K562 (cell line): ENCODE measurements at regions not wholly inside any gene's neighbourhood (a gene's known extent, or its start where the extent isn't known, plus 50 kb on each side); places are given as distances from the start of the nearest gene placed in this dataset.

ENCODE experiments used
- ATAC-seq: fragments of 200-7000 bp; cut with Tn5 transposase; 3 replicates; pipeline ENCODE4 v1.9.1; 2020; ENCODE audit warnings: moderate library complexity
- BruUV-seq: library from RNA; stranded (reverse); fragments of 400-500 nt; replicated peaks from 2 replicates; lab custom pipeline; 2021; lab: Mats Ljungman, UMichigan
- CTCF ChIA-PET: fragments of 300-600 bp; formaldehyde crosslinking; extraction: SDS; loops from one replicate; lab custom pipeline; 2021; ENCODE audit warnings: low intra/inter-chr PET ratio; lab: Yijun Ruan, JAX
- POLR2A ChIA-PET: fragments of 300-600, 350-650 bp; sonication (Branson Sonifier 250); formaldehyde crosslinking; extraction: SDS; loops from one replicate; lab custom pipeline; 2021; ENCODE audit warnings: antibody characterized with exemption, inconsistent platforms; lab: Yijun Ruan, JAX
- DNase-seq, 4 experiments: peaks; one replicate each; pipeline versions ENCODE4 v3.0.0 to v3.0.0-alpha.2; 2011 to 2018; ENCODE audit warnings: low spot score in 3 of 4, mixed read lengths in 3 of 4; ENCODE audit errors: extremely low read depth in 1 of 4
- FAIRE-seq: peaks from 2 replicates; lab custom pipeline; 2011; peaks lifted over from hg19 to GRCh38; lab: Jason Lieb, UNC
- H2AFZ ChIP-seq: 2 replicates; pipeline ENCODE4 v1.6.0; 2011; ENCODE audit warnings: low read depth, low read length, control low read depth, inconsistent platforms
- H3K27ac ChIP-seq: fragments of 200-600 bp; 3 replicates; pipeline ENCODE4 v1.8.0; 2011; ENCODE audit warnings: low read depth, mild to moderate bottlenecking, control low read depth, inconsistent platforms, low read length, moderate library complexity, mixed read lengths; ENCODE audit errors: extremely low read depth
- H3K27me3 ChIP-seq, 2 experiments: fragments of 300-600 bp in 1 of 2; 2 replicates in 1 of 2; 3 replicates in 1 of 2; pipeline versions ENCODE4 v1.6.0 to v1.8.0; 2011; ENCODE audit warnings: inconsistent platforms in 2 of 2, low read length in 2 of 2, mild to moderate bottlenecking in 1 of 2, mixed read lengths in 1 of 2, moderate library complexity in 1 of 2; ENCODE audit not compliant: control insufficient read depth in 2 of 2, insufficient read depth in 2 of 2
- H3K36me3 ChIP-seq: fragments of 300-600 bp; 3 replicates; pipeline ENCODE4 v1.8.0; 2011; ENCODE audit warnings: mild to moderate bottlenecking, low read length, inconsistent platforms; ENCODE audit not compliant: control insufficient read depth, insufficient read depth
- H3K4me1 ChIP-seq, 2 experiments: fragments of 200-600 bp in 1 of 2; replicated peaks in 1 of 2; 2 replicates in 1 of 2; 3 replicates in 1 of 2; pipeline versions ENCODE4 v1.5.1 to v1.8.0; 2011; ENCODE audit warnings: inconsistent platforms in 2 of 2, low read length in 2 of 2, mild to moderate bottlenecking in 1 of 2, mixed read lengths in 1 of 2, moderate library complexity in 1 of 2; ENCODE audit not compliant: control insufficient read depth in 2 of 2, insufficient read depth in 2 of 2
- H3K4me2 ChIP-seq: 2 replicates; pipeline ENCODE4 v1.6.1; 2011; ENCODE audit warnings: low read length, control low read depth, inconsistent platforms, mixed read lengths; ENCODE audit not compliant: insufficient read depth
- H3K4me3 ChIP-seq: fragments of 200-600 bp; sonication (generic), shearing (Covaris generic); 2 replicates; pipeline ENCODE4 v1.5.1; 2016; ENCODE audit warnings: control low read depth, inconsistent platforms
- H3K79me2 ChIP-seq: fragments of 200-600 bp; 3 replicates; pipeline ENCODE4 v1.8.0; 2011; ENCODE audit warnings: low read length, inconsistent platforms; ENCODE audit not compliant: control insufficient read depth, insufficient read depth
- H3K9ac ChIP-seq, 2 experiments: 2 replicates each; pipeline versions ENCODE4 v1.6.0 to v1.6.1; 2011; ENCODE audit warnings: low read depth in 2 of 2, low read length in 2 of 2, control low read depth in 1 of 2, inconsistent platforms in 1 of 2, mild to moderate bottlenecking in 1 of 2, mixed read lengths in 1 of 2; ENCODE audit not compliant: insufficient read depth in 1 of 2
- H3K9me1 ChIP-seq: one replicate; pipeline ENCODE4 v1.6.0; 2011; ENCODE audit warnings: inconsistent platforms, mild to moderate bottlenecking, low read length, moderate library complexity; ENCODE audit not compliant: control insufficient read depth, insufficient read depth
- H3K9me3 ChIP-seq: replicated peaks from 2 replicates; pipeline ENCODE4 v1.5.1; 2011; ENCODE audit warnings: low read depth, low read length, inconsistent platforms; ENCODE audit not compliant: control insufficient read depth, insufficient read depth
- H4K20me1 ChIP-seq: replicated peaks from 2 replicates; pipeline ENCODE4 v1.6.1; 2011; ENCODE audit warnings: low read length, inconsistent platforms, mixed read lengths; ENCODE audit not compliant: control insufficient read depth, insufficient read depth
- AFF4 ChIP-seq: sonication (generic); formaldehyde crosslinking; IDR thresholded peaks from 2 replicates; pipeline ENCODE4 v1.8.0; 2023; ENCODE audit warnings: mild to moderate bottlenecking, missing genetic modification reagents
- POLR2AphosphoS2 ChIP-seq: IDR thresholded peaks from 2 replicates; pipeline ENCODE4 v1.6.1; 2012; ENCODE audit warnings: low read length, improper control_type of control experiment
- ZNF561 ChIP-seq: fragments of 450-650 bp; formaldehyde crosslinking; conservative IDR thresholded peaks from 2 replicates; pipeline ENCODE4 v1.4.0; 2020; ENCODE audit warnings: mild to moderate bottlenecking, moderate library complexity
- WGBS: fragments of 100-300 bp; shearing (Covaris generic); methylation state at CpG from one replicate; pipeline ENCODE4 v1.1.6; 2016; ENCODE audit warnings: low coverage, mixed read lengths; ENCODE audit not compliant: insufficient coverage; ENCODE audit errors: missing lambda C conversion rate; 5-methylcytosine and 5-hydroxymethylcytosine counted together
- in situ Hi-C: fragments of 300-500 bp; cut with MboI; formaldehyde crosslinking; loops from 4 replicates; pipeline ENCODE4 v1.15.0; 2018; ENCODE audit warnings: inconsistent platforms, mixed read lengths
- intact Hi-C: fragments of 100-400 bp; cut with micrococcal nuclease; formaldehyde crosslinking; loops from 2 replicates; pipeline ENCODE4 v1.14.2; 2022

- Histone ChIP-seq H3K27me3 (no peaks in the 10 kb centered on the region), H3K36me3 (no peaks in the 10 kb centered on the region), H3K4me3 (no peak overlapping the region), H3K27ac (no peak overlapping the region), H4K20me1 (no peaks in the 10 kb centered on the region), H3K4me1 (no peaks in the 10 kb centered on the region), H3K4me2 (no peak overlapping the region), H3K79me2 (no peaks in the 10 kb centered on the region), H2AFZ (no peak overlapping the region), H3K9me1 (no peaks in the 10 kb centered on the region), H3K9me3 (no peaks in the 10 kb centered on the region), H3K9ac (no peak overlapping the region)
- intact Hi-C loops, result no loop called here
- no TSS peak for BruUV-seq
- ATAC-seq (no peak), DNase-seq (no peak), FAIRE-seq (no peak)
- in situ Hi-C loops, result no loop called here
- ChIA-PET CTCF (no interaction called here), POLR2A (no interaction called here)
- TF ChIP-seq ZNF561 (no peak), POLR2AphosphoS2 (no peak), AFF4 (CRISPR knock-in tag) (no peak)
- 0% methylated on average over 1 of the region's 1 CpG for WGBS
Measured at GRCh38 chr5:84724683-84725082, 340.0 kb upstream of the EDIL3 start.
